ENCODE measurements at regions not wholly inside any gene's neighbourhood (a gene's known extent, or its start where the extent isn't known, plus 50 kb on each side); places are given as distances from the start of the nearest gene placed in this dataset.

GRCh38 chr3:38987456-38987855 is 64.3 kb downstream of the SCN11A start (continued):
- TF ChIP-seq, protein P1, sequence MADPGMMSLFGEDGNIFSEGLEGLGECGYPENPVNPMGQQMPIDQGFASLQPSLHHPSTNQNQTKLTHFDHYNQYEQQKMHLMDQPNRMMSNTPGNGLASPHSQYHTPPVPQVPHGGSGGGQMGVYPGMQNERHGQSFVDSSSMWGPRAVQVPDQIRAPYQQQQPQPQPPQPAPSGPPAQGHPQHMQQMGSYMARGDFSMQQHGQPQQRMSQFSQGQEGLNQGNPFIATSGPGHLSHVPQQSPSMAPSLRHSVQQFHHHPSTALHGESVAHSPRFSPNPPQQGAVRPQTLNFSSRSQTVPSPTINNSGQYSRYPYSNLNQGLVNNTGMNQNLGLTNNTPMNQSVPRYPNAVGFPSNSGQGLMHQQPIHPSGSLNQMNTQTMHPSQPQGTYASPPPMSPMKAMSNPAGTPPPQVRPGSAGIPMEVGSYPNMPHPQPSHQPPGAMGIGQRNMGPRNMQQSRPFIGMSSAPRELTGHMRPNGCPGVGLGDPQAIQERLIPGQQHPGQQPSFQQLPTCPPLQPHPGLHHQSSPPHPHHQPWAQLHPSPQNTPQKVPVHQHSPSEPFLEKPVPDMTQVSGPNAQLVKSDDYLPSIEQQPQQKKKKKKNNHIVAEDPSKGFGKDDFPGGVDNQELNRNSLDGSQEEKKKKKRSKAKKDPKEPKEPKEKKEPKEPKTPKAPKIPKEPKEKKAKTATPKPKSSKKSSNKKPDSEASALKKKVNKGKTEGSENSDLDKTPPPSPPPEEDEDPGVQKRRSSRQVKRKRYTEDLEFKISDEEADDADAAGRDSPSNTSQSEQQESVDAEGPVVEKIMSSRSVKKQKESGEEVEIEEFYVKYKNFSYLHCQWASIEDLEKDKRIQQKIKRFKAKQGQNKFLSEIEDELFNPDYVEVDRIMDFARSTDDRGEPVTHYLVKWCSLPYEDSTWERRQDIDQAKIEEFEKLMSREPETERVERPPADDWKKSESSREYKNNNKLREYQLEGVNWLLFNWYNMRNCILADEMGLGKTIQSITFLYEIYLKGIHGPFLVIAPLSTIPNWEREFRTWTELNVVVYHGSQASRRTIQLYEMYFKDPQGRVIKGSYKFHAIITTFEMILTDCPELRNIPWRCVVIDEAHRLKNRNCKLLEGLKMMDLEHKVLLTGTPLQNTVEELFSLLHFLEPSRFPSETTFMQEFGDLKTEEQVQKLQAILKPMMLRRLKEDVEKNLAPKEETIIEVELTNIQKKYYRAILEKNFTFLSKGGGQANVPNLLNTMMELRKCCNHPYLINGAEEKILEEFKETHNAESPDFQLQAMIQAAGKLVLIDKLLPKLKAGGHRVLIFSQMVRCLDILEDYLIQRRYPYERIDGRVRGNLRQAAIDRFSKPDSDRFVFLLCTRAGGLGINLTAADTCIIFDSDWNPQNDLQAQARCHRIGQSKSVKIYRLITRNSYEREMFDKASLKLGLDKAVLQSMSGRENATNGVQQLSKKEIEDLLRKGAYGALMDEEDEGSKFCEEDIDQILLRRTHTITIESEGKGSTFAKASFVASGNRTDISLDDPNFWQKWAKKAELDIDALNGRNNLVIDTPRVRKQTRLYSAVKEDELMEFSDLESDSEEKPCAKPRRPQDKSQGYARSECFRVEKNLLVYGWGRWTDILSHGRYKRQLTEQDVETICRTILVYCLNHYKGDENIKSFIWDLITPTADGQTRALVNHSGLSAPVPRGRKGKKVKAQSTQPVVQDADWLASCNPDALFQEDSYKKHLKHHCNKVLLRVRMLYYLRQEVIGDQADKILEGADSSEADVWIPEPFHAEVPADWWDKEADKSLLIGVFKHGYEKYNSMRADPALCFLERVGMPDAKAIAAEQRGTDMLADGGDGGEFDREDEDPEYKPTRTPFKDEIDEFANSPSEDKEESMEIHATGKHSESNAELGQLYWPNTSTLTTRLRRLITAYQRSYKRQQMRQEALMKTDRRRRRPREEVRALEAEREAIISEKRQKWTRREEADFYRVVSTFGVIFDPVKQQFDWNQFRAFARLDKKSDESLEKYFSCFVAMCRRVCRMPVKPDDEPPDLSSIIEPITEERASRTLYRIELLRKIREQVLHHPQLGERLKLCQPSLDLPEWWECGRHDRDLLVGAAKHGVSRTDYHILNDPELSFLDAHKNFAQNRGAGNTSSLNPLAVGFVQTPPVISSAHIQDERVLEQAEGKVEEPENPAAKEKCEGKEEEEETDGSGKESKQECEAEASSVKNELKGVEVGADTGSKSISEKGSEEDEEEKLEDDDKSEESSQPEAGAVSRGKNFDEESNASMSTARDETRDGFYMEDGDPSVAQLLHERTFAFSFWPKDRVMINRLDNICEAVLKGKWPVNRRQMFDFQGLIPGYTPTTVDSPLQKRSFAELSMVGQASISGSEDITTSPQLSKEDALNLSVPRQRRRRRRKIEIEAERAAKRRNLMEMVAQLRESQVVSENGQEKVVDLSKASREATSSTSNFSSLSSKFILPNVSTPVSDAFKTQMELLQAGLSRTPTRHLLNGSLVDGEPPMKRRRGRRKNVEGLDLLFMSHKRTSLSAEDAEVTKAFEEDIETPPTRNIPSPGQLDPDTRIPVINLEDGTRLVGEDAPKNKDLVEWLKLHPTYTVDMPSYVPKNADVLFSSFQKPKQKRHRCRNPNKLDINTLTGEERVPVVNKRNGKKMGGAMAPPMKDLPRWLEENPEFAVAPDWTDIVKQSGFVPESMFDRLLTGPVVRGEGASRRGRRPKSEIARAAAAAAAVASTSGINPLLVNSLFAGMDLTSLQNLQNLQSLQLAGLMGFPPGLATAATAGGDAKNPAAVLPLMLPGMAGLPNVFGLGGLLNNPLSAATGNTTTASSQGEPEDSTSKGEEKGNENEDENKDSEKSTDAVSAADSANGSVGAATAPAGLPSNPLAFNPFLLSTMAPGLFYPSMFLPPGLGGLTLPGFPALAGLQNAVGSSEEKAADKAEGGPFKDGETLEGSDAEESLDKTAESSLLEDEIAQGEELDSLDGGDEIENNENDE (IDR thresholded peaks at IDR 0.05; ENCODE audit: insufficient replicate concordance, low read length) = no peak
- no peak for TF ChIP-seq CHD2 (IDR thresholded peaks at IDR 0.05; ENCODE audit: low read length)
- no peak for TF ChIP-seq JUND (IDR thresholded peaks at IDR 0.05; ENCODE audit: low read length)

All from H1 (cell line).